Common myeloid progenitor, CD34-positive (primary cell): ENCODE measurements at regions not wholly inside any gene's neighbourhood (a gene's known extent, or its start where the extent isn't known, plus 50 kb on each side); places are given as distances from the start of the nearest gene placed in this dataset.

Experiments
- CTCF ChIA-PET: fragments of 350-600 bp; sonication (Branson Sonifier 250); formaldehyde crosslinking; loops from one replicate; lab custom pipeline; 2021; ENCODE audit warnings: antibody characterized with exemption; lab: Charles Lee
- POLR2A ChIA-PET: fragments of 350-600 bp; sonication (Branson Sonifier 250); formaldehyde crosslinking; loops from one replicate; lab custom pipeline; 2021; ENCODE audit warnings: antibody characterized with exemption; lab: Charles Lee
- DNase-seq, 3 donors: peaks; one replicate each; pipeline versions ENCODE4 v3.0.0 to v3.0.0-alpha.2; 2013
- H3K27ac ChIP-seq, 2 experiments: 1 replicate in 1 of 2; 2 replicates in 1 of 2; pipeline ENCODE4 v1.7.0; 2013; ENCODE audit warnings: inconsistent platforms in 2 of 2, low read length in 2 of 2, mild to moderate bottlenecking in 2 of 2, low read depth in 1 of 2, moderate library complexity in 1 of 2; ENCODE audit not compliant: severe bottlenecking in 2 of 2, insufficient read depth in 1 of 2, poor library complexity in 1 of 2
- H3K27me3 ChIP-seq, 5 experiments: replicated peaks in 2 of 5; 1 replicate in 3 of 5; 2 replicates in 2 of 5; pipeline versions ENCODE4 v1.6.1 to v1.7.0; 2013; ENCODE audit warnings: low read length in 4 of 5, mild to moderate bottlenecking in 2 of 5, moderate library complexity in 2 of 5, inconsistent platforms in 1 of 5; ENCODE audit not compliant: insufficient read depth in 5 of 5, control insufficient read depth in 4 of 5
- H3K36me3 ChIP-seq, 4 experiments: 1 replicate in 2 of 4; 2 replicates in 2 of 4; pipeline versions ENCODE4 v1.6.1 to v1.7.0; 2013; ENCODE audit warnings: low read length in 3 of 4, control low read depth in 1 of 4, mild to moderate bottlenecking in 1 of 4; ENCODE audit not compliant: control insufficient read depth in 4 of 4, insufficient read depth in 4 of 4
- H3K4me1 ChIP-seq, 4 experiments: 1 replicate in 3 of 4; 2 replicates in 1 of 4; pipeline versions ENCODE4 v1.6.1 to v1.7.1; 2013; ENCODE audit warnings: low read length in 3 of 4, mild to moderate bottlenecking in 3 of 4, control low read depth in 1 of 4, inconsistent platforms in 1 of 4, moderate library complexity in 1 of 4; ENCODE audit not compliant: control insufficient read depth in 4 of 4, insufficient read depth in 4 of 4; ENCODE audit errors: control extremely low read depth in 1 of 4
- H3K4me3 ChIP-seq, 7 experiments: 1 replicate in 4 of 7; 2 replicates in 3 of 7; pipeline versions ENCODE4 v1.5.1 to v1.7.0; 2013; ENCODE audit warnings: mild to moderate bottlenecking in 7 of 7, low read length in 6 of 7, moderate library complexity in 6 of 7, inconsistent platforms in 2 of 7, low read depth in 2 of 7, control low read depth in 1 of 7; ENCODE audit not compliant: insufficient read depth in 4 of 7, control insufficient read depth in 1 of 7; ENCODE audit errors: extremely low read depth in 1 of 7
- H3K9me3 ChIP-seq, 5 experiments: 1 replicate in 4 of 5; 2 replicates in 1 of 5; pipeline versions ENCODE4 v1.6.1 to v1.7.1; 2013; ENCODE audit warnings: low read length in 4 of 5, mild to moderate bottlenecking in 2 of 5, inconsistent platforms in 1 of 5, low read depth in 1 of 5, moderate library complexity in 1 of 5; ENCODE audit not compliant: control insufficient read depth in 4 of 5, insufficient read depth in 2 of 5; ENCODE audit errors: control extremely low read depth in 1 of 5
- WGBS: methylation state at CpG from one replicate; pipeline ENCODE4 v1.1.5; 2013; ENCODE audit not compliant: insufficient coverage; 5-methylcytosine and 5-hydroxymethylcytosine counted together

GRCh38 chr4:62377245-62377644 is 1177.1 kb downstream of the ADGRL3 start:
- Histone ChIP-seq H3K4me1 (no peaks in the 10 kb centered on the region), H3K4me3 (no peak overlapping the region), H3K27ac (no peak overlapping the region), H3K27me3 (no peaks in the 10 kb centered on the region), H3K9me3 (no peaks in the 10 kb centered on the region), H3K36me3 (no peaks in the 10 kb centered on the region)
- DNase-seq: no peak
- ChIA-PET POLR2A (no interaction called here), CTCF (no interaction called here)

- H3K27me3 ChIP-seq: no peaks in the 10 kb centered on the region
- H3K9me3 ChIP-seq: no peaks in the 10 kb centered on the region
- no peak for DNase-seq
- CTCF ChIA-PET: no interaction called here
- POLR2A ChIA-PET: no interaction called here
- H3K4me3 ChIP-seq: no peak overlapping the region
- no peaks in the 10 kb centered on the region for H3K36me3 ChIP-seq
- no peak overlapping the region for H3K27ac ChIP-seq
- H3K4me1 ChIP-seq: no peaks in the 10 kb centered on the region
Observed at GRCh38 chr4:62366939-62367338, 1166.8 kb downstream of the ADGRL3 start.

- no peaks in the 10 kb centered on the region for H3K27me3 ChIP-seq
- ChIA-PET POLR2A (no interaction called here), CTCF (no interaction called here)
- H3K36me3 ChIP-seq: no peaks in the 10 kb centered on the region
- DNase-seq: no peak
- 100% methylated on average over 1 of the region's 1 CpG for WGBS
- H3K4me3 ChIP-seq: no peak overlapping the region
- H3K4me1 ChIP-seq: no peaks in the 10 kb centered on the region
- no peaks in the 10 kb centered on the region for H3K9me3 ChIP-seq
- H3K27ac ChIP-seq: no peak overlapping the region
Observed at GRCh38 chr4:62360156-62360545, 1160.0 kb downstream of the ADGRL3 start.

GRCh38 chr4:62359441-62360155 is 1159.5 kb downstream of the ADGRL3 start:
- no peaks in the 10 kb centered on the region for H3K27me3 ChIP-seq
- no peak for DNase-seq
- no peaks in the 10 kb centered on the region for H3K4me1 ChIP-seq
- POLR2A ChIA-PET: no interaction called here
- no peak overlapping the region for H3K4me3 ChIP-seq
- no peaks in the 10 kb centered on the region for H3K9me3 ChIP-seq
- CTCF ChIA-PET: no interaction called here
- 100% methylated on average over 1 of the region's 2 CpGs for WGBS
- no peak overlapping the region for H3K27ac ChIP-seq
- H3K36me3 ChIP-seq: no peaks in the 10 kb centered on the region

- Histone ChIP-seq H3K4me1 (no peaks in the 10 kb centered on the region), H3K4me3 (no peak overlapping the region), H3K27ac (no peak overlapping the region), H3K36me3 (no peaks in the 10 kb centered on the region), H3K27me3 (no peaks in the 10 kb centered on the region), H3K9me3 (peaks cover 0 to 5% (median 2%) of the 10 kb centered on the region in 5 experiments)
- POLR2A ChIA-PET: no interaction called here
- 91% methylated on average over 2 of the region's 4 CpGs for WGBS
- CTCF ChIA-PET: no interaction called here
- no peak for DNase-seq
Observed at GRCh38 chr4:62344915-62345314, 1144.8 kb downstream of the ADGRL3 start.

- no peak for DNase-seq
- POLR2A ChIA-PET: no interaction called here
Observed at GRCh38 chr4:62344474-62344873, 1144.3 kb downstream of the ADGRL3 start.

GRCh38 chr4:62342346-62342745 is 1142.2 kb downstream of the ADGRL3 start:
- POLR2A ChIA-PET: no interaction called here
- Histone ChIP-seq H3K9me3 (peaks cover 0 to 7% (median 4%) of the 10 kb centered on the region in 5 experiments), H3K36me3 (no peaks in the 10 kb centered on the region), H3K27me3 (no peaks in the 10 kb centered on the region), H3K4me3 (no peak overlapping the region), H3K27ac (no peak overlapping the region), H3K4me1 (no peaks in the 10 kb centered on the region)
- CTCF ChIA-PET: no interaction called here
- no peak for DNase-seq

More at GRCh38 chr4:62344474-62344873, 1144.3 kb downstream of the ADGRL3 start:
- no peak overlapping the region for H3K4me3 ChIP-seq
- WGBS: 96% methylated on average over 3 of the region's 4 CpGs
- CTCF ChIA-PET: no interaction called here
- no peaks in the 10 kb centered on the region for H3K27me3 ChIP-seq
- no peaks in the 10 kb centered on the region for H3K4me1 ChIP-seq
- H3K9me3 ChIP-seq: peaks cover 0 to 5% (median 2%) of the 10 kb centered on the region in 5 experiments
- no peak overlapping the region for H3K27ac ChIP-seq
- no peaks in the 10 kb centered on the region for H3K36me3 ChIP-seq
